Stimulated activated CD4-positive, alpha-beta T cell treated with anti-CD3 and anti-CD28 coated beads, Interleukin-15, amount 100 ng/mL, for 24 hours (primary cell): ENCODE measurements at regions not wholly inside any gene's neighbourhood (a gene's known extent, or its start where the extent isn't known, plus 50 kb on each side); places are given as distances from the start of the nearest gene placed in this dataset.
"Not testable (repeated sequence)": the region's sequence is repeated elsewhere in the genome, so short reads cannot be mapped to it uniquely, and the experiment has no call there.

Source experiments
- DNase-seq: peaks from one replicate; pipeline ENCODE4 v3.0.0-alpha.2; 2020

GRCh38 chr11:8772571-8773519 lies 90.3 kb downstream of the RPL27A start:
- no peak for DNase-seq

GRCh38 chr11:8773916-8774539 lies 91.4 kb downstream of the RPL27A start:
- no peak for DNase-seq

GRCh38 chr11:8774916-8775315 lies 92.3 kb downstream of the RPL27A start:
- not testable (repeated sequence) for DNase-seq

- DNase-seq: no peak
Measured at GRCh38 chr11:8775332-8775731, 92.7 kb downstream of the RPL27A start.

- no peak for DNase-seq
Measured at GRCh38 chr11:8775734-8776133, 93.1 kb downstream of the RPL27A start.

GRCh38 chr11:8776209-8776608 lies 93.6 kb downstream of the RPL27A start:
- DNase-seq: no peak

GRCh38 chr11:8777907-8778767 lies 95.5 kb downstream of the RPL27A start:
- no peak for DNase-seq

- DNase-seq: no peak
Measured at GRCh38 chr11:8779107-8779506, 96.5 kb downstream of the RPL27A start.

- no peak for DNase-seq
Measured at GRCh38 chr11:8779732-8780131, 97.1 kb downstream of the RPL27A start.

- no peak for DNase-seq
Measured at GRCh38 chr11:8784954-8785353, 102.4 kb downstream of the RPL27A start.

GRCh38 chr11:8785457-8785856 lies 102.9 kb downstream of the RPL27A start:
- no peak for DNase-seq

- no peak for DNase-seq
Measured at GRCh38 chr11:8785998-8786397, 103.4 kb downstream of the RPL27A start.

GRCh38 chr11:8786933-8787332 lies 104.3 kb downstream of the RPL27A start:
- no peak for DNase-seq

GRCh38 chr11:8787372-8787771 lies 104.8 kb downstream of the RPL27A start:
- no peak for DNase-seq

- DNase-seq: no peak
Measured at GRCh38 chr11:8788616-8789015, 106.0 kb downstream of the RPL27A start.

- DNase-seq: no peak
Measured at GRCh38 chr11:8789864-8790263, 107.3 kb downstream of the RPL27A start.

- DNase-seq: no peak
Measured at GRCh38 chr11:8790968-8791367, 108.4 kb downstream of the RPL27A start.

GRCh38 chr11:8792710-8793109 lies 110.1 kb downstream of the RPL27A start:
- DNase-seq: no peak

- DNase-seq: no peak
Measured at GRCh38 chr11:8793114-8793777, 110.7 kb downstream of the RPL27A start.

- no peak for DNase-seq
Measured at GRCh38 chr11:8794126-8794525, 111.5 kb downstream of the RPL27A start.

GRCh38 chr11:8794677-8795103 lies 112.1 kb downstream of the RPL27A start:
- no peak for DNase-seq

- DNase-seq: no peak
Measured at GRCh38 chr11:8796941-8797340, 114.0 kb upstream of the AKIP1 start.

GRCh38 chr11:8799273-8799672 lies 111.7 kb upstream of the AKIP1 start:
- DNase-seq: no peak
